Esophagus squamous epithelium (tissue), 5 donors: ENCODE measurements at regions not wholly inside any gene's neighbourhood (a gene's known extent, or its start where the extent isn't known, plus 50 kb on each side); places are given as distances from the start of the nearest gene placed in this dataset.

ENCODE experiments used
- DNase-seq: peaks from one replicate; lab custom pipeline; 2025; lab: John Stamatoyannopoulos, UW
- H3K27ac ChIP-seq, 4 donors: fragments of 200-600 bp; sonication (generic); one replicate each; pipeline ENCODE4 v1.5.1; 2016 to 2019; ENCODE audit warnings: mild to moderate bottlenecking in 1 of 4
- H3K27me3 ChIP-seq, 4 donors: fragments of 200-600 bp; sonication (generic); 1 replicate in 3 of 4; 2 replicates in 1 of 4; pipeline versions ENCODE4 v1.5.1 to v1.6.0; 2017 to 2021; ENCODE audit warnings: antibody characterized with exemption in 1 of 4
- H3K36me3 ChIP-seq, 3 donors: fragments of 200-600 bp; sonication (generic); one replicate each; pipeline ENCODE4 v1.5.1; 2016 to 2019
- H3K4me1 ChIP-seq, 3 donors: fragments of 200-600 bp; sonication (generic); one replicate each; pipeline ENCODE4 v1.5.1; 2017 to 2019
- H3K4me3 ChIP-seq, 4 donors: fragments of 200-600 bp; sonication (generic); 1 replicate in 3 of 4; 2 replicates in 1 of 4; pipeline ENCODE4 v1.5.1; 2016 to 2019; ENCODE audit warnings: mild to moderate bottlenecking in 2 of 4, moderate library complexity in 1 of 4
- H3K9me3 ChIP-seq, 3 donors: fragments of 200-600 bp; sonication (generic); one replicate each; pipeline ENCODE4 v1.5.1; 2016 to 2019
- POLR2A ChIP-seq, 4 donors: fragments of 450-650 bp; IDR thresholded peaks; one replicate each; pipeline ENCODE4 v1.6.1; 2017; ENCODE audit warnings: antibody characterized with exemption in 4 of 4, mild to moderate bottlenecking in 4 of 4, moderate library complexity in 3 of 4
- WGBS, 2 donors: methylation state at CpG; one replicate each; pipeline ENCODE4 v1.1.5; 2018; 5-methylcytosine and 5-hydroxymethylcytosine counted together
- intact Hi-C: fragments of 100-400 bp; cut with DNase I; formaldehyde crosslinking; loops from one replicate; pipeline ENCODE4 v1.15.0; 2022
- TF ChIP-seq, protein P1 (sequence below), 6 experiments: fragments of 450-650 bp in 4 of 6; fragments of 200-600 bp in 2 of 6; sonication (generic) in 2 of 6; IDR thresholded peaks; one replicate each; pipeline ENCODE4 v1.5.1; 2016 to 2019; ENCODE audit warnings: antibody characterized with exemption in 6 of 6, mild to moderate bottlenecking in 4 of 6, moderate library complexity in 4 of 6
- donor health status: DM: yes; HTN: yes; CAD: no.

DNA sequence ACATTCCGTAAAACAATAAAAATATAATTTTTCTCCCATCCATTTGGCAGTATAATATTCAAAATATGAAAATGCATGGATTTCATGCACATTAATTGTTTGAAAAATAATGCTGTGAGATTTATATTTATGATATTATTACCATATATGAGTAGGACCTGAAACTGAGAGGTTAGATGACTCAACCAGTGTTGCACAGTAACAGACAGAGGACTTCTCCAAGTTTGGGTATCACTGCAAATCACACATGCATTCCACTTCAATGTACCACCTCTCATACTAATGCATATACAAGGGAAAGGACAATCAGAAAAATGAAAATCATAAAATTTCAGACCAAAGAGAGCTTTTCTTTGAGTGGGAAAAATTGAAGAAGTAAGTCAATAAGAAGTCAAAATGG lies 269.5 kb downstream of the SOCS6 start:
- intact Hi-C loops = no loop called here
- TF ChIP-seq POLR2A (IDR thresholded peaks at IDR 0.05) = no peak
- TF ChIP-seq, protein P1, sequence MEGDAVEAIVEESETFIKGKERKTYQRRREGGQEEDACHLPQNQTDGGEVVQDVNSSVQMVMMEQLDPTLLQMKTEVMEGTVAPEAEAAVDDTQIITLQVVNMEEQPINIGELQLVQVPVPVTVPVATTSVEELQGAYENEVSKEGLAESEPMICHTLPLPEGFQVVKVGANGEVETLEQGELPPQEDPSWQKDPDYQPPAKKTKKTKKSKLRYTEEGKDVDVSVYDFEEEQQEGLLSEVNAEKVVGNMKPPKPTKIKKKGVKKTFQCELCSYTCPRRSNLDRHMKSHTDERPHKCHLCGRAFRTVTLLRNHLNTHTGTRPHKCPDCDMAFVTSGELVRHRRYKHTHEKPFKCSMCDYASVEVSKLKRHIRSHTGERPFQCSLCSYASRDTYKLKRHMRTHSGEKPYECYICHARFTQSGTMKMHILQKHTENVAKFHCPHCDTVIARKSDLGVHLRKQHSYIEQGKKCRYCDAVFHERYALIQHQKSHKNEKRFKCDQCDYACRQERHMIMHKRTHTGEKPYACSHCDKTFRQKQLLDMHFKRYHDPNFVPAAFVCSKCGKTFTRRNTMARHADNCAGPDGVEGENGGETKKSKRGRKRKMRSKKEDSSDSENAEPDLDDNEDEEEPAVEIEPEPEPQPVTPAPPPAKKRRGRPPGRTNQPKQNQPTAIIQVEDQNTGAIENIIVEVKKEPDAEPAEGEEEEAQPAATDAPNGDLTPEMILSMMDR (IDR thresholded peaks at IDR 0.05) = no peak
- WGBS, 2 donors = 58 to 72% methylated on average over 1 of the region's 1 CpG
- H3K27ac ChIP-seq = no peak overlapping the region
- H3K36me3 ChIP-seq = no peaks in the 10 kb centered on the region
- no peak for DNase-seq
- no peak overlapping the region for H3K4me3 ChIP-seq
- H3K4me1 ChIP-seq = no peaks in the 10 kb centered on the region
- H3K9me3 ChIP-seq = no peaks in the 10 kb centered on the region
- no peaks in the 10 kb centered on the region for H3K27me3 ChIP-seq

GRCh38 chr18:70554854-70555445 lies 266.1 kb downstream of the SOCS6 start:
- DNase-seq = no peak
- no peaks in the 10 kb centered on the region for H3K36me3 ChIP-seq
- H3K4me3 ChIP-seq = no peak overlapping the region
- no peaks in the 10 kb centered on the region for H3K9me3 ChIP-seq
- 69 to 75% methylated on average over 2 of the region's 2 CpGs for WGBS, 2 donors
- H3K4me1 ChIP-seq = no peaks in the 10 kb centered on the region
- no peak overlapping the region for H3K27ac ChIP-seq
- intact Hi-C loops = no loop called here
- H3K27me3 ChIP-seq = no peaks in the 10 kb centered on the region
- TF ChIP-seq, protein P1 (IDR thresholded peaks at IDR 0.05) = no peak
- no peak for TF ChIP-seq POLR2A (IDR thresholded peaks at IDR 0.05)

DNA sequence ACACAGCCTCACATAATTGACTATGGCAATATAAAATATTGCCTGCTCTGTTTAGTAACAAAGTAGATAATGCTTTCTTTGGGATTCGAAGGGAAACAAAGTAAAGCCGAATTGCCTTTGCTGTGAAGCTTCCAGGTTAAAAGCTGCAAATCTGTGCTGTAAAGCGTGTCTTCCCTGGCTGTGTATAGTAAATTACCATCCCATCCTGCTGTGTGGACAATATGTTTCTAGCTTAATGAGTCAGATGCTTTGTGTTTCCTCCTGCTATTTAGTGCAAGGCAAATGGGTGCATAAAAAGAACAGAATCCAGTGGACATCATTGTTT lies 265.1 kb downstream of the SOCS6 start:
- no peaks in the 10 kb centered on the region for H3K36me3 ChIP-seq
- no peaks in the 10 kb centered on the region for H3K27me3 ChIP-seq
- 50 to 62% methylated on average over 3 of the region's 3 CpGs for WGBS, 2 donors
- H3K4me1 ChIP-seq = no peaks in the 10 kb centered on the region
- DNase-seq = no peak
- TF ChIP-seq POLR2A (IDR thresholded peaks at IDR 0.05) = no peak
- TF ChIP-seq, protein P1 (IDR thresholded peaks at IDR 0.05) = no peak
- H3K27ac ChIP-seq = no peak overlapping the region
- intact Hi-C loops = no loop called here
- no peak overlapping the region for H3K4me3 ChIP-seq
- H3K9me3 ChIP-seq = no peaks in the 10 kb centered on the region

DNA sequence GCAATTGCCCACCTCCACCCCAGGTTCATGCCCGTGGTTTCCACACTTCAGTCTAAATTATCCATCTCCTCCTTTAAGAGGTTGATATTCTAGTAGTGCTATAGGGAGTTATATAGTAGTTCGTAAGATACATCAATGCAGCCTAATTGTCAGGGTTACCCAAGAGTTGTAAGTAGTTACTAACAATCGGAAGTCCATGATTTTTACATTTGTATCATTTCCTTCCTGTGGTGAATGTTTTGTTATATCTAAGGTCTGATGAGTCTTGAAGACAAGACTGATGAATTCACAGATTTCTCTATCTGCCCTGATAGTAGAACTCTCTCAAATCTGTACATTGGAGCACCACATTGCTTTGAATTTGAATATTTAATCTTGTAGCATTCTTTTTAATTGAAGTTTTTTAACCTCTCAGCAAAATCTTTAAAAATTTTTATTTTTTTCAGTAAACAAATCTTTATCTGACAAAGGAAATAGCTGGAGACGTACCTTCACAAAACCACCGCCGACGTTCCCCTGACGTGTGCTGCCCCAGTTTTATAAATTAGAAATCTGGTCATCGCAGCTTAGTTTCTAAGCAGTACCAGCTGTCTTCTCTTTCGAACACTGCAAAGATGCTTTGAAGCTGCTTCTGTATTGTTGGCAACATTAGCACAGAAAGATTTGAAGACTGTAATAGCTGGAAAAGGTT lies 264.5 kb downstream of the SOCS6 start:
- TF ChIP-seq, protein P1 (IDR thresholded peaks at IDR 0.05) = no peak
- TF ChIP-seq POLR2A (IDR thresholded peaks at IDR 0.05) = no peak
- intact Hi-C loops = no loop called here

GRCh38 chr18:70536370-70537062 lies 247.7 kb downstream of the SOCS6 start:
- Histone ChIP-seq H3K4me1 (no peaks in the 10 kb centered on the region), H3K27ac (no peak overlapping the region), H3K9me3 (no peaks in the 10 kb centered on the region), H3K27me3 (no peaks in the 10 kb centered on the region), H3K4me3 (no peak overlapping the region), H3K36me3 (no peaks in the 10 kb centered on the region)
- WGBS, 2 donors = 62 to 69% methylated on average over 6 of the region's 6 CpGs
- no peak for DNase-seq
- intact Hi-C loops = no loop called here
- TF ChIP-seq POLR2A (IDR thresholded peaks at IDR 0.05) = no peak
- TF ChIP-seq, protein P1 (IDR thresholded peaks at IDR 0.05) = no peak

More for the DNA sequence above, 264.5 kb downstream of the SOCS6 start:
- Histone ChIP-seq H3K4me1 (no peaks in the 10 kb centered on the region), H3K4me3 (no peak overlapping the region), H3K36me3 (no peaks in the 10 kb centered on the region), H3K9me3 (no peaks in the 10 kb centered on the region), H3K27ac (no peak overlapping the region), H3K27me3 (no peaks in the 10 kb centered on the region)
- 54 to 55% methylated on average over 10 of the region's 10 CpGs for WGBS, 2 donors
- no peak for DNase-seq
